ENCODE measurements at regions not wholly inside any gene's neighbourhood (a gene's known extent, or its start where the extent isn't known, plus 50 kb on each side); places are given as distances from the start of the nearest gene placed in this dataset.

DNA sequence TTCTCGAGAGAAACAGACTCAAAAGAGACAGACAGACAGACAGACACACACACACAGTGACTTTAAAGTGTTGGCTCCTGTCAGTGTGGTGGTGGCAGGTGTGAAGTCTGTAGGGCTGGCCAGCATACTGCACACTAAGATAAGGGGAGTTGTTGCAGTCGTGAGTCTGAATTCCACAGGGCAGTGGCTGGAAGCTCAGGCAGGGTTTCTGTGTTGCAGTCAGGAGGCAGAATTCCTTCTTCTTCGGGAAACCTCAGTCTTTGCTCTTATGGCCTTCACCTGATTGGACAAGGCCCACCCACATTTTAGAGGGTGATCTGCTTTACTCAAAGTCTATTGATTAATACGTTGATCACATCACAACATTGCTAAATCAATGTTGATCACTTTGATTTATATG is 478.4 kb upstream of the HS6ST1 start:
- Histone ChIP-seq H3K9ac (replicated peaks; ENCODE audit: extremely low read depth, insufficient read depth, low read length) (no peak overlapping the region), H3K4me1 (ENCODE audit: control insufficient read depth, extremely low read depth, insufficient read depth, low read length) (no peaks in the 10 kb centered on the region), H3K4me3 (replicated peaks in 1 of 3; ENCODE audit: insufficient read depth in 1 of 3, low read depth in 1 of 3, low read length in 3 of 3) (no peak overlapping the region), H4K20me1 (replicated peaks; ENCODE audit: control insufficient read depth, extremely low read depth, insufficient read depth, low read length) (no peaks in the 10 kb centered on the region), H3K4me2 (ENCODE audit: insufficient read depth, low read length) (no peak overlapping the region), H3K27me3 (ENCODE audit: control insufficient read depth in 2 of 2, insufficient read depth in 2 of 2, low read length in 2 of 2) (no peaks in the 10 kb centered on the region), H3K79me2 (ENCODE audit: control insufficient read depth, insufficient read depth, low read length) (no peaks in the 10 kb centered on the region), H3K9me1 (replicated peaks; ENCODE audit: control insufficient read depth, extremely low read depth, insufficient read depth, low read length) (no peaks in the 10 kb centered on the region), H2AFZ (ENCODE audit: low read depth, low read length) (no peak overlapping the region), H3K36me3 (ENCODE audit: control insufficient read depth in 2 of 2, extremely low read depth in 1 of 2, insufficient read depth in 2 of 2, low read length in 2 of 2) (no peaks in the 10 kb centered on the region), H3K27ac (ENCODE audit: insufficient read depth, low read depth, low read length) (no peak overlapping the region), H3K9me3 (replicated peaks; ENCODE audit: control insufficient read depth, insufficient read depth, low read length) (peaks cover 2% of the 10 kb centered on the region)
- DNase-seq (ENCODE audit: low read depth, low spot score) (no peak), FAIRE-seq (no peak)
- dilution Hi-C loops (cut with MboI; ENCODE audit: extremely low pct_ligation_motif_present, low sequenced_read_pairs): no loop called here
- ChIA-PET POLR2A (no interaction called here), CTCF (no interaction called here)
- BruUV-seq (replicated peaks): no TSS peak
- no peak for TF ChIP-seq POLR2A (IDR thresholded peaks at IDR 0.05; ENCODE audit: low read depth, low read length)
- no peak for TF ChIP-seq FOS (IDR thresholded peaks at IDR 0.05; ENCODE audit: borderline replicate concordance, insufficient read depth, low read length)
- TF ChIP-seq GATA2 (IDR thresholded peaks at IDR 0.05; ENCODE audit: insufficient read depth, insufficient read length, low read depth, low read length): no peak
- TF ChIP-seq MYC (IDR thresholded peaks at IDR 0.05; ENCODE audit: low read depth, low read length): no peak
- TF ChIP-seq, protein P1, sequence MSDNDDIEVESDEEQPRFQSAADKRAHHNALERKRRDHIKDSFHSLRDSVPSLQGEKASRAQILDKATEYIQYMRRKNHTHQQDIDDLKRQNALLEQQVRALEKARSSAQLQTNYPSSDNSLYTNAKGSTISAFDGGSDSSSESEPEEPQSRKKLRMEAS (IDR thresholded peaks at IDR 0.05; ENCODE audit: insufficient read depth, insufficient read length): no peak
- no peak for TF ChIP-seq POLR2AphosphoS5 (IDR thresholded peaks at IDR 0.05; ENCODE audit: insufficient read depth, low read depth, low read length)
- intact Hi-C loops (cut with micrococcal nuclease): no loop called here

GRCh38 chr2:128797533-128797932 is 478.9 kb upstream of the HS6ST1 start:
- no TSS peak for BruUV-seq (replicated peaks)
- DNase-seq (ENCODE audit: low read depth, low spot score) (no peak), FAIRE-seq (no peak)
- dilution Hi-C loops (cut with MboI; ENCODE audit: extremely low pct_ligation_motif_present, low sequenced_read_pairs): no loop called here
- Histone ChIP-seq H3K4me1 (ENCODE audit: control insufficient read depth, extremely low read depth, insufficient read depth, low read length) (no peaks in the 10 kb centered on the region), H3K9me3 (replicated peaks; ENCODE audit: control insufficient read depth, insufficient read depth, low read length) (peaks cover 2% of the 10 kb centered on the region), H3K4me3 (replicated peaks in 1 of 3; ENCODE audit: insufficient read depth in 1 of 3, low read depth in 1 of 3, low read length in 3 of 3) (no peak overlapping the region), H3K27me3 (ENCODE audit: control insufficient read depth in 2 of 2, insufficient read depth in 2 of 2, low read length in 2 of 2) (no peaks in the 10 kb centered on the region), H3K9me1 (replicated peaks; ENCODE audit: control insufficient read depth, extremely low read depth, insufficient read depth, low read length) (no peaks in the 10 kb centered on the region), H3K4me2 (ENCODE audit: insufficient read depth, low read length) (no peak overlapping the region), H3K36me3 (ENCODE audit: control insufficient read depth in 2 of 2, extremely low read depth in 1 of 2, insufficient read depth in 2 of 2, low read length in 2 of 2) (no peaks in the 10 kb centered on the region), H3K9ac (replicated peaks; ENCODE audit: extremely low read depth, insufficient read depth, low read length) (no peak overlapping the region), H3K27ac (ENCODE audit: insufficient read depth, low read depth, low read length) (no peak overlapping the region), H2AFZ (ENCODE audit: low read depth, low read length) (no peak overlapping the region), H3K79me2 (ENCODE audit: control insufficient read depth, insufficient read depth, low read length) (no peaks in the 10 kb centered on the region), H4K20me1 (replicated peaks; ENCODE audit: control insufficient read depth, extremely low read depth, insufficient read depth, low read length) (no peaks in the 10 kb centered on the region)
- POLR2A ChIA-PET: no interaction called here
- CTCF ChIA-PET: no interaction called here
- intact Hi-C loops (cut with micrococcal nuclease): no loop called here
- TF ChIP-seq POLR2A (IDR thresholded peaks at IDR 0.05; ENCODE audit: low read depth, low read length): no peak
- TF ChIP-seq MYC (IDR thresholded peaks at IDR 0.05; ENCODE audit: low read depth, low read length): no peak
- TF ChIP-seq, protein P1 (IDR thresholded peaks at IDR 0.05; ENCODE audit: insufficient read depth, insufficient read length): no peak
- TF ChIP-seq JUN (IDR thresholded peaks at IDR 0.05; ENCODE audit: borderline replicate concordance, insufficient read depth, insufficient read length, low read depth): no peak
- no peak for TF ChIP-seq POLR2AphosphoS5 (IDR thresholded peaks at IDR 0.05; ENCODE audit: insufficient read depth, low read depth, low read length)
- no peak for TF ChIP-seq CTCF (IDR thresholded peaks at IDR 0.05; ENCODE audit: extremely low read depth in 1 of 2, insufficient read depth in 1 of 2, low read depth in 1 of 2, low read length in 2 of 2)
- TF ChIP-seq EZH2 (IDR thresholded peaks at IDR 0.05; ENCODE audit: borderline replicate concordance, low read depth, low read length, severe bottlenecking): no peak
- no peak for TF ChIP-seq FOS (IDR thresholded peaks at IDR 0.05; ENCODE audit: borderline replicate concordance, insufficient read depth, low read length)
- TF ChIP-seq GATA2 (IDR thresholded peaks at IDR 0.05; ENCODE audit: insufficient read depth, insufficient read length, low read depth, low read length): no peak
